HG02840 (cell line): ENCODE measurements at regions not wholly inside any gene's neighbourhood (a gene's known extent, or its start where the extent isn't known, plus 50 kb on each side); places are given as distances from the start of the nearest gene placed in this dataset.
"Not testable (repeated sequence)": the region's sequence is repeated elsewhere in the genome, so short reads cannot be mapped to it uniquely, and the experiment has no call there.

Experiments
- ATAC-seq: cut with Tn5 transposase; IDR thresholded peaks from one replicate; pipeline ENCODE4 v1.9.1; 2021; ENCODE audit warnings: mild to moderate bottlenecking, moderate library complexity, moderate number of reproducible peaks; ENCODE audit not compliant: unreplicated experiment, low FRiP score

DNA sequence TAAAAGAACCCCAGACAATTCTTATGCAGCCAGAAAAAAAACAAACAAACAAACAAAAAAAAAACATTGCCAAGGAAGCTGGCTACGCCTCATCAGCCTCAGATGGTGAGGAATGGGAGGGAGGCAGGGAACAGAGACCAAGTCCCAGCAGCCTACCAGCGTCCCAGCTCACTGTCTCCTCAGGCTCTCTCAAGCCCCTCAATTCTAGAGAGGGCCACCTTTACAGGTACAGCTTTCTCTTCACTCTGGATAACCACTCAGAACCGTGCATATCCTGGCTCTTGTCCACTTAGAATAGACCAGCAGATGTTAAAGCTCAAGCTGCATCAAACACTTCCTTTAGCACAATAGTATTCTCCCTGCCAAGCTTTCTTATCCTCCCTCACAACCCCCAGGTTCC, 263.1 kb upstream of the CHAC2 start:
- no peak for ATAC-seq

DNA sequence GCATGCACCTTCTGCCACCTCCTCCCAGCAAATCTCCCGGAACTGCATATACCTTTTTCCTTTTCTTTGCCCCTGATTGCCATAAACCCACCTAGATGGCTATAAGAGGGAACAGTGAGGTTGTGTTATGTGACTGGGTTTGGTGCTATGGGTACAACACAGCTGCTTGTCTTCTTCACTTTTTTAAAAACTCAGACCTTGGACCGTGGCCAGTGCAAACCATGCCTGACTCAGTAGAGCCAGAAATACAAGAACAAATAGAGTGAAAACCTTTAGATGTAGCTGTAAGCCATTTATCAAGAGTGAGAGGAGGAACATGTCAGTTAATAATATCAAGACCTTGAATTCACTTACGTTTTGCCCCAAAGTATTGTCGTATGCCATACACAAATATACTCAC, 267.4 kb upstream of the CHAC2 start:
- no peak for ATAC-seq

DNA sequence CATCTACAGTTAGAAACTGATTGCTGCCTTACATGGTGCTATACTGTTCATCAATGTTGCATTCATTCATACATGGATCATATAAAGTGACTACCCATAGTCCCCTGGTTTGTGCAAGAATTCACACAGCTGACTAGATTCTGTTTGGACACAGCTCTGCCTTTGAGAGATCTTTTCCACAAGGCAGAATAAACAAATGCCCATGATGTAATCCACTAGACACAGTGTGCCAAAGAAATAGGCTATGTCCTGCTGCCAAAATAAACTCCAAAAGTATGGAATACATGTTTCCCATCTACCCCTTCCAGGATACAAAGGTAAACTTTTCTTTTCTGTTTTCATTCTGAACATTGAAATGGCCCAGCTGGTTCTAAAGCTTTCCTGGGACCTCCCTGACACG, 269.4 kb upstream of the CHAC2 start:
- no peak for ATAC-seq

DNA sequence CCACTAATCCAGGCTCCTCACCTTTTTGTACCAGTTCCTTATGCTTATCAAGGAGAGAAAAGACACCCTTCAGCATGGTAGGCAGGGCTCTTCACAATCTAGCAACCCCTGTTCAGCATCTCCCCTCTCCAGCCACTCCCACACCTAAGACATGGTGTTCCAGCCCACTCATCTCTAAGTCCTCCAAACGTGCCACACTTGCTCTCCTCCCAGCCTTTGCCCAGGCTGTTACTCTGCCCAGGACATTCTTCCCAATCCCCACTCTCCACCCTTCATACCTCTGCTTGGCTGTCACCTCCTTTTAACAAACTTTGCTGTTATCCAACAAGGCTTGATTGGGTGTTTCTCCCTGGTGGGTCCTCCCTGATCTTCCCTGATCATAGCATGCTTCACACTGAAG, 270.6 kb upstream of the CHAC2 start:
- ATAC-seq: no peak

DNA sequence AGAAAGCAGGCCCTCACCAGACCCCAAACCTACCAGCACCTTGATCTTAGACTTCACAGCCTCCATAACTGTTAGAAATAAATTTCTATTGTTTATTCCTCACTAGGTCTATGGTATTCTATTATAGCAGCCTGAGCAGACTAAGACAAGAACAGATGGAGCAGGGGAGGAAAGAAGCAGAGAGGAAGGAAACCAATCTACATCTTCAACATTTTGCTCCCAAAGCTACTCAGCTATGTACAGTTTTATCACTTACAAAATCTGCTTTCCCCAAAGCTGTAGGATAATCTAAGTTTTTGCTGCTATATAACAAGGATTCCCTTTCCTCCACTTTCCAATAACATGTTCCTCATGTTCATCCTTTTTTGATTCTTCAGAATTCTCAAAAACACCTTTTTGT, 274.4 kb upstream of the CHAC2 start:
- ATAC-seq: no peak

DNA sequence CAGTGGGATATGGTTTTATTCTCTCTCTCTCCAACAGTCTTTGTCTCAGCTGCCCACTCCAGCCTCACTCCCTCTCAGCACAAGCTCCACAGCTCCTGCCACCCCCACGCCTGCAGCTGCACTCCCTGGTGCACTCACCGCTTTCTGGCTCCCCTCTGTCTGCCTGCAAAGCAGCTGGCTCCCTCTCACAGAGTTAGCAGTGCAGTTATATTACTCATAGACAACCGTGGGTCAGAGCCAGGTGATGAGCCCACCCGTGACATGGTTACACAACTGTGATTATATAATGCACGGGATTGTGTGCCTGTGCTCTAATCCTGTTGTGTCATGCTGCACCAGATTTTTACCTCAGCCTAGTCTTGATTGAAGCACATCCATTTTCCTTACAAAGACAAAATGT, 276.9 kb upstream of the CHAC2 start:
- no peak for ATAC-seq

DNA sequence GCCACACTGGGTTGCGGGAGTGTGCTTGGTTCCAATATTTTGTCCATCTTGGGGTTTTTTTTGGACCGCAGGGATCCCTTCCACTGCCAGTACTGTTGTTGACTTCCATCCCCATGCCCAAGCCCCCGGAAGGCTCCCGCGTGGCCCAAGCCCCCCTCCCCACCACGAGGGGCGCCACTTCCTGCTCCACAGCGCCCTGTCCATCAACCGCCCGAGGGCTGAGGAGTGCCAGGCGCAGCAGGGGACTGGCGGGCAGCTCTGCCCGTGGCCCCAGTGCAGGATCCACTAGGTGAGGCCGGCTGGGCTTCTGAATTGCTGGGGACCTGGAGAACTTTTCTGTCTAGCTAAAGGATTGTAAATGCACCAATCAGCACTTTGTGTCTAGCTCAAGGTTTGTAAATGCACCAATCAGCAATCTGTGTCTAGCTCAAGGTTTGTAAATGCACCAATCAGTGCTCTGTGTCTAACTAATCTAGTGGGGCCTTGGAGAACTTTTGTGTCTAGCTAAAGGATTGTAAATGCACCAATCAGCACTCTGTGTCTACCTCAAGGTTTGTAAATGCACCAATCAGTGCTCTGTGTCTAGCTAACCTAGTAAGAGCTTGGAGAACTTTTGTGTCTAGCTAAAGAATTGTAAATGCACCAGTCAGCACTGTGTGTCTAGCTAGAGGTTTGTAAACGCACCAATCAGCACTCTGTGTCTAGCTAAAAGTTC, 281.3 kb upstream of the CHAC2 start:
- ATAC-seq: not testable (repeated sequence)

DNA sequence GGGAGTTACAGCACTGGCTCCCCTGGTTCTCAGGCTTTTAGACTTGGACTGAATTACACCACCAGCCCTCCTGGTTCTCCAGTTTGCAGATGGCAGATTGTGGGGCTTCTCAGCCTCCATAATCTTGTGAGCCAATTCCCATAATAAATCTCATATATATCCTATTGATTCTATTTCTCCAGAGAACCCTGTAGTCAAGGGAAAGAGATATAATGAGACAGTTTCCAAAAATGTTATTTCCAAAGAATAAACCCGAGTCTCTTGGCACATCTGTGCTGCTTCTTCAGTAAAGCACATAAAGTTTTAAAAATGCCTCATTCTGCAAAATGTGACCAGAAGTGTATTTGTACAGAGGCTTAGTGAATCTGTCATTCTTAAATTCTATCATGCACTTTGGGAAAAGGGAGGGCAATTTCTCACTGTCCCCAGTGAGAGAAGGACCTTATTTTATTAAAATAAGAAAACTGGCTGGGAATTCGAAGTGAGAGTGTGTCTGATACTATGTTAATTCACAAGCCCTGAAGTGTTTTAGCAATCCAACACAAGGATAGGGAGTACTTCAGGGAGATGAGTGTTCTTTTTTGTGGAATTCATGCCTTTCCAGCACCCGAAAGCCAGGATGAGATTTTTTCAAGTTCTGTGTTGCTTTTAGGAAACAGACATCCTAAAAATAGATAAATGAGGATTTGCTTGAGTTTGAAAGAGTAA, 282.4 kb upstream of the CHAC2 start:
- no peak for ATAC-seq

DNA sequence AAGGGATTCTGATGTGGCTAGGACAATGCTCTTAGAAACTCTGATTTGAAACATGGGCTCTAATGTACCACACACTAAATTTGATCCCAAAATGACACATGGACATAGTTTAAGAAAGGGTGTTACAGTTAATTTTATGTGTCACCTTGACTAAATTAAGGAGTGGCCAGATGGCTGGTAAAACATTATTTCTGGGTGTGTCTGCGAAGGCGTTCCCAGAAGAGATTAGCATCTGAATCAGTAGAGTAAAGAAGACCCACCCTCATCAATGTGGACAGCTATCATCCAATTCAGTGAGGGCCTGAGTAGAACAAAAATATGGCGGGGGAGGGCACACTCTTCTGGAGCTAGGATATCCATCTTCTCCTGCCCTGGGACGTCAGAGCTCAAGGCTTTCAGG, 283.1 kb upstream of the CHAC2 start:
- ATAC-seq: no peak

DNA sequence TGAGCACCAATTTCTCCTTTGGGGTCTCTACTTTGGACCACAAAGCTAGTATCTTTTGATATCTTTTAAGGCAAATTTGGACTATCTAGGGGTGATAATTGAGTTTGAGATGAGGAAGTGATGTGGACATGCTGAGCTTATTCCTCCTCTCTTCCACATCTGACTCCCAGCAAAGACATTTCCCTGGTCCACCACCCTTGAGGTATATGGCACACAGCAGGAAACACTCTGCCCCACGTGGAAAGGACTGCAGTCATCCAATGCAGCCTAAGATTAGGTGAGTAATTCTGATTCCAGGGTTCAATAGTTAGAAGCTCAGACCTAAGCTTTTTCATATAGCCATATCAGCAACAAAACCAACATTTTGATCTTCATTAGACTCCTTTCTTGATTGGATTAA, 290.1 kb upstream of the CHAC2 start:
- no peak for ATAC-seq

DNA sequence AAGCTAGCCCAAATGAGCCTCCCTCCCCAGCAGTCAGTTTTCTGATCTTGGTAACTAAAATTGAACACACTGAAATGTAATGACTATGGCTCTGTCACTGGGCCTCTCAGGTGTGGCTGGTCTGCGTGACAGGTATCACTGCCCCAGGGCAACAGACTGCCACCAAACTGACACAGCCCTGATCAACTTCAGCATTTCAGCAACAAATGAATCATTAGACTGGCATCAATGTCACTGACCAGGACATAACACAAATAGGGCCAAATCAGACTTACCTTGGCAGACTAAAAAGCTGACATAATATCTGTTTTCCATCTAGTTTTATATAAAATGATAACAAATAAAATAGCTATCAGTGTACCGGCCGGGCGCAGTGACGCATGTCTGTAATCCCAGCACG, 290.8 kb upstream of the CHAC2 start:
- no peak for ATAC-seq

DNA sequence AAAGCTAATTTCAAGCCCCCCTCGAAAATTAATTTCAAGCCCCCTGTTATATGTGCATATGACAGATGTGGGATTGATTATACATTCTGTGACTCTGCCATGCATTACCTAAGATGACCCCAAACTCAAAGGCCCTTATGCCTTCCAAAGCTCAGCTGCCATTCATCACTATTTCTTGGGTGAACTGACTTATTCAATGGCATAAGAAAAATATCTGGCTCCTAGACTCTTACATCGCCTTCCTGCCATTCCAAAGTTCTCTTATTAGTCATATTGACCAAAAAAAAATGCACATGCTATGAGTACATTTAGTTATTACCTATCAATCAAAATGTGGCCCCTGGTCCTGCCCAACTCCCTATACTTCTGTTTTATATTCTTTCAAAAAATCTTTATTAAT, 291.8 kb upstream of the CHAC2 start:
- no peak for ATAC-seq

DNA sequence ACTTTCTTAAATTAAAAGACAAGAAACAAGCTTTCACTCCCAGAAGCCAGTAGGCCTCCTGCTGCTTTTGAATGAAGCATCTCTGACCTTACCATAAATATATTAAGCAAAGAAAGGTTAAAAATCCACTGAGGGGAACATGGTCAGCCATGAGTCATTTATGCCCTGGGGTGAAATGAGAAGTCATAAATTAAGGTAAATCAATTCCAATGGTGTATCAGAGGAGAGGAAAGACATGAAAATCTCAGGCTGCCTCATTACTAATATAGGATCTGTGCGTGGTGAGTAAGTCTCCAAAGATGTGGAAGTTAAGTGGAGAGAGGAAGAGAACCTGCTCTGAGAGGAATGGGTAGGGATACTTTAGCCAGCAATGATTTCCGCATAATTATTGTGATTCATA, 292.3 kb upstream of the CHAC2 start:
- ATAC-seq: no peak

DNA sequence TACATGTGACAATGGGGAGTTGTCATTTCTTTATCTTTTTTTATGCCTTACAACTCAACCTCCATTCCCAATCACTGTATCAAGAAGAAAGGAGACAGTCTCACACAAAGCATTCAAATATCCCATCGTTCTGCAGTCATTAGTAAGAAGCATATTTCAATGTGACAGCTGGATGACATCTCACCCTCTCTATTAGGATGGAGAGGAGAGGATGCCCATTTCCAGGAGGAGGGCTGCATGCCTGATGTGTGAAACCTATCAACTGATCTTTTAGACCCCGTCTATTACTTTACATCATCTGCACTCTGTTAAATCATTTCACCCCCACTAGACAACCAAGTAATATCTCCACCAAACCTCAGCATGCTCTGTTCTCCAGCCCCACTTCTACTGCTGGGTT, 292.7 kb upstream of the CHAC2 start:
- no peak for ATAC-seq

DNA sequence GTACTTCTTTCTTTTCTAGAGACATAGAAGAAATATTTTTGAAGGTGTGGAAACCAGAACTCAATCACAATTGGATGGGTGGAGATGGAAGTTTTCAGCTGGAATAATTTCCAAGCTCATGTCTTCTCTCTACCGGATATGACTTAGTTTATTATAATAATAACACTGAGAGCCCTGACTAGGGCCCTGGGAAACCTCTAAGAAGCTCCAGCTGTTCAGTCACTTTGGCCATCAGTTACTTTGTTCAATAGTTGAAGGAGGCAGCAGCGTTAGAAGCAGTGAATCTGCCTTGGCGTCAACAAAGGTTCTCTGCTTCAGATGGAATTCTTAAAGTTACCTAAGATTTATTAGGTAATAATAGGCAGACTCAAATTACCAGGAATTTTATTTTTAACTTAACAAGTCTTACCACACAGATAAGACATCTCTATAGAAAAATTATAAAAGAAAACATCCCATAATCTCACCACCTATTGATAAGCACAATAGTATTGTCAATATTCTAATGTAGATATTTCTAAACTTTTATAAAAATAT, 293.8 kb upstream of the CHAC2 start:
- ATAC-seq: no peak

DNA sequence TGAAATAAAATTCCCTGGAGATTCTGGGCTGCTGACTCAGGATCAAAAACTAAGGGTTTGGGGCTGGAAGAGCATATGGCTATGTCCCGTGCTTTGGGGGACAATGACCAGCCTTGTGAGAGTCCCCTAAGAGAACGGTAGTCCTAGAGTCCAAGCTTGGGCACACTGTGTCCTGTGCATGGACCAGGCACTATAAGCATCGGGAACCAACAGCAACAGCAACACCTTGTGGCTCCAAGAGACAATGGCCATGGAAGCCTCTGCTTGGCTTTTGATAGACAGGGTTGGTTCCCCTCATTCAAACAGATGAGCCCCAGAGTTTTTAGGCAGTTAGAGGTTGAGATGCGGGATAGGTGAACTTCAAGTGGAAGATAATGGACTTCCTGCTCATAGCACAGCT, 294.4 kb upstream of the CHAC2 start:
- no peak for ATAC-seq

DNA sequence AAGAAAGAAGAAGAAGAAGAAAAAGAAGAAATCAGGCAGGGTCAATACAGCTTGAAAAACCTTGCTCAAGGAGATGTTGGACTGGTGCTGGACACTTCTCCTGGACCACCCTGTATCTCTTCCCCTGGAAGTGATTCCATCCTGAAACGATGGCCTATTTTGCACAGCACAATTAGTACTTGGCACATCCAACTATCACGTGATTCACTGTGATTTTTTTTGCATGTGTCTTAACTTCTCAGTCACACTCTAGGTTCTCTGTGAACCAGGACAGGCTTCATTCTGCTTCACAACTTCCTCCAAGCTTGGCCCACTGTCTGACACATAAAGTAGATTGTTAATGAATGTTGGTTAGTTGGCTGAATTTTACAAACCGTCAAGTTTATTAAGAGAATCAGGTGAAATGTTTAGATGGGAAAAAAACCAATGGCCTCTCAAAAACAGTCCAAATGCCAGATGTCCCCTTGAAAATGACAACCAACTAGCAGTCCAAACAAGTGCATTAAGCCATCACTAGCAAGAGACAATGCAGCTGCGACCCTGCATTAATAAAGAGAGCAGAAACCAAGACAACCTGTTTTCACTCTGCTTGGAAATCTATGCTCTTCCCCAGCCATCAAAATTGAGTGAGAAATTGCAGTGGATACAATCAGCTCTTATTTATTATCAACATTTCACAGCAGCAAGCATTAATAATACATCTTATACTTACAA, 300.0 kb upstream of the CHAC2 start:
- no peak for ATAC-seq

DNA sequence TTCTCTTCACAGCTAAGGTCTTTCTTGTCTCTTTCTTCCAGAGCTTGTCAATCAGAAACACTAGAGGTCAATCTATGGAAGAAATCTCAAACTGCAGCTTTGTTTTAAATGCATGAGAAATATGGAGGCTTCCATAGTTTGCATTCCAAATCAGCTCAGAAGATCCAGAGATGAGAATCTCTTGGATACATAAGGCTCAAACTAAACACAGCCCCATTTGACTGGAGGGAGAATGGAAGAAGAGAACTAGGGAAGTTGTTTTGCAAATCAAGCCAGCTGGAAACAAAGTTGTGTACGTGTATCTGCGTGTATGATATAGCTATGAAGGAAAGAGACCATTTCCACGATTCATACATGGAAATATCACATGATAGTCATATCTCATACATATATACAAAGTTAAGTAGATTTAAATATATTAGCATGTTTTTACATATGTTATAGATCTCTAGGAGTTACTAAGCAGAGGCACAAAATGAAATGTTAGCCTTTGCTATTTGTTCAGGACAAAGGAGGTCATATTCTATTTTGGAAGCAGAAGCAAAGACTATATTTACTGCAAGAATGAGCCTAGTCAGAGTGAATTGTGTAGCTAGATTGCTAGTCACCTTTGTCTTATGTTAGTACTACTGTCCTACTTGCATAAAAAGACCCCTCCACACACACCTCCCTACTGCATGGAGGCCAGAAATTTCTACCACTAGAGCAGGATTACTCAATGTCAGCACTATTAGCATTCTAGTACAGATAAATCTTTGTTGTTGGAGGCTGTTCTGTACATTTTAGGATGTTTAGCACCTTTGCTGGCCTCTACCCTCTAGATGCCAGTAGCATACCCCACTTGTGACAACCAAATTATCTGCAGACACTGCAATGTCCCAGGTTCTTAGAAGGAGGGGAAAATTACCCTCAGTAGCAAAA, 303.5 kb upstream of the CHAC2 start:
- no peak for ATAC-seq

DNA sequence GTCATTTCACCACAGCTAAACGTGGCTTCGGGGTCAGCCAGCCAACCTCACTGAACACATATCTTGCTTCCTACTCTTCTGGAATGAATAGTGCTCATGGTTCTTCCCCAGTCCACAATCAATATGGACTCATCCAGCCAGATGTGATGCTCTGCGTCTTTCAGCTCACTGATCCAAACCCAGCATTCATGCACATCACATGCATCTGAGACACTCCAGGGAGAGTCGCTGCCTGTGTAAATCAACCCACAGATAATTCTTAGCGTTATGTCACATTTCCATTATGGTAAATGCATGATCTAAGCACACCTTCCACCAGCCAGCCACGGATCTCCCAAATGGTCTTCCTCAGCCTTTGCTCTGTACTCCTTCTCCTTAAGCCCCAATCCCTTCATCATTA, 306.7 kb upstream of the CHAC2 start:
- no peak for ATAC-seq

DNA sequence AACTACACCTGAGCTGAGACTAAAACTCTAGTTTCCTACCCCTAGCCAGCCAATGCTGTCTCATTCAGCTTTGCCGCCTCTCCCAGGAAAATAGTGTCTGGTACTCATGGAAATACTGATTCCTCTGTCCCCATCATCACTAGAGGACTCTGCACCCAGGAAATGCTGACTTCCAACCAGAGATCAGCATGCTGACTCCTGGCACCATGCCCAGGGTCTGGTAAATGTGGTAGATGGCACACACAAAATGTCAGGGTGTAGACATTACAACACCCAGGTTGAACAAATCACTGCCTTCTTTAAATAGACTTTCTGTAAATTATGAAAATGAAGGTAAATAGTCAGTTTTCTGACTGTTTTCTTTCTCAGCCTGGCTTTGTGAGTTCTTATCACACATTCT, 307.3 kb upstream of the CHAC2 start:
- ATAC-seq: no peak
